Trophoblast cell (in vitro differentiated cells and primary cell): ENCODE measurements at regions not wholly inside any gene's neighbourhood (a gene's known extent, or its start where the extent isn't known, plus 50 kb on each side); places are given as distances from the start of the nearest gene placed in this dataset.

ENCODE experiments used
- DNase-seq, 2 donors: peaks; one replicate each; pipeline ENCODE4 v3.0.0-alpha.2; 2016
- H2AFZ ChIP-seq: 2 replicates; pipeline ENCODE4 v1.6.1; 2013; ENCODE audit warnings: low read length, moderate library complexity, mild to moderate bottlenecking; ENCODE audit not compliant: insufficient read depth, poor library complexity
- H2AK5ac ChIP-seq: 2 replicates; pipeline ENCODE4 v1.6.1; 2013; ENCODE audit warnings: mild to moderate bottlenecking, low read length
- H2BK120ac ChIP-seq: 2 replicates; pipeline ENCODE4 v1.6.1; 2013; ENCODE audit warnings: low read length, mild to moderate bottlenecking, moderate library complexity; ENCODE audit not compliant: insufficient read depth, poor library complexity
- H2BK12ac ChIP-seq: 2 replicates; pipeline ENCODE4 v1.6.1; 2013; ENCODE audit warnings: mild to moderate bottlenecking, low read length, moderate library complexity
- H2BK5ac ChIP-seq: 2 replicates; pipeline ENCODE4 v1.6.1; 2013; ENCODE audit warnings: low read length, low read depth, moderate library complexity, mild to moderate bottlenecking; ENCODE audit not compliant: poor library complexity
- H3K14ac ChIP-seq: 2 replicates; pipeline ENCODE4 v1.6.1; 2013; ENCODE audit warnings: mild to moderate bottlenecking, low read length
- H3K18ac ChIP-seq: 2 replicates; pipeline ENCODE4 v1.6.1; 2013; ENCODE audit warnings: mild to moderate bottlenecking, low read length
- H3K23ac ChIP-seq: 2 replicates; pipeline ENCODE4 v1.6.1; 2013; ENCODE audit warnings: low read length
- H3K27ac ChIP-seq: 2 replicates; pipeline ENCODE4 v1.5.1; 2013; ENCODE audit warnings: low read depth, mild to moderate bottlenecking, inconsistent platforms, low read length, moderate library complexity
- H3K27me3 ChIP-seq: 2 replicates; pipeline ENCODE4 v1.6.1; 2013; ENCODE audit warnings: inconsistent platforms, mild to moderate bottlenecking, low read length, moderate library complexity; ENCODE audit not compliant: insufficient read depth
- H3K36me3 ChIP-seq, 2 experiments: 1 replicate in 1 of 2; 2 replicates in 1 of 2; pipeline ENCODE4 v1.6.1; 2013; ENCODE audit warnings: low read length in 2 of 2, mild to moderate bottlenecking in 2 of 2, moderate library complexity in 1 of 2; ENCODE audit not compliant: insufficient read depth in 2 of 2, control insufficient read depth in 1 of 2
- H3K4ac ChIP-seq: 2 replicates; pipeline ENCODE4 v1.6.1; 2013; ENCODE audit warnings: low read depth, mild to moderate bottlenecking, low read length, moderate library complexity
- H3K4me1 ChIP-seq, 2 experiments: 1 replicate in 1 of 2; 2 replicates in 1 of 2; pipeline ENCODE4 v1.6.1; 2013; ENCODE audit warnings: low read length in 2 of 2, mild to moderate bottlenecking in 2 of 2, moderate library complexity in 1 of 2; ENCODE audit not compliant: insufficient read depth in 2 of 2, control insufficient read depth in 1 of 2
- H3K4me2 ChIP-seq: 2 replicates; pipeline ENCODE4 v1.6.1; 2013; ENCODE audit warnings: inconsistent platforms, mild to moderate bottlenecking, low read length, moderate library complexity
- H3K4me3 ChIP-seq: 2 replicates; pipeline ENCODE4 v1.5.1; 2013; ENCODE audit warnings: mild to moderate bottlenecking, low read depth, low read length, inconsistent platforms
- H3K79me1 ChIP-seq: one replicate; pipeline ENCODE4 v1.6.1; 2013; ENCODE audit warnings: low read length
- H3K79me2 ChIP-seq: 2 replicates; pipeline ENCODE4 v1.6.1; 2013; ENCODE audit warnings: low read length, mild to moderate bottlenecking; ENCODE audit not compliant: control insufficient read depth, insufficient read depth, poor library complexity
- H3K9ac ChIP-seq: 2 replicates; pipeline ENCODE4 v1.6.1; 2013; ENCODE audit warnings: mild to moderate bottlenecking, low read length
- H3K9me3 ChIP-seq: 2 replicates; pipeline ENCODE4 v1.6.1; 2013; ENCODE audit warnings: low read depth, mild to moderate bottlenecking, control low read depth, inconsistent platforms, low read length; ENCODE audit not compliant: insufficient read depth
- H4K12ac ChIP-seq: 2 replicates; pipeline ENCODE4 v1.6.1; 2013; ENCODE audit warnings: low read depth, mild to moderate bottlenecking, low read length, moderate library complexity
- H4K8ac ChIP-seq: 2 replicates; pipeline ENCODE4 v1.6.1; 2013; ENCODE audit warnings: low read depth, mild to moderate bottlenecking, low read length, moderate library complexity
- H4K91ac ChIP-seq: one replicate; pipeline ENCODE4 v1.6.1; 2013; ENCODE audit warnings: low read depth, mild to moderate bottlenecking, low read length, moderate library complexity
- WGBS: extraction: QIAGEN DNeasy Blood & Tissue Kit; methylation state at CpG from one replicate; pipeline ENCODE4 v1.1.7; 2013; ENCODE audit warnings: missing lambda C conversion rate; ENCODE audit not compliant: insufficient read length, insufficient coverage; ENCODE audit errors: extremely low coverage; 5-methylcytosine and 5-hydroxymethylcytosine counted together

- Histone ChIP-seq H2BK5ac (no peak overlapping the region), H3K23ac (no peak overlapping the region), H3K9me3 (peaks cover 6% of the 10 kb centered on the region), H3K79me2 (no peaks in the 10 kb centered on the region), H3K4ac (no peak overlapping the region), H3K18ac (no peak overlapping the region), H3K4me2 (no peak overlapping the region), H2BK12ac (no peak overlapping the region), H3K14ac (no peak overlapping the region), H3K27me3 (no peaks in the 10 kb centered on the region), H2BK120ac (no peak overlapping the region), H4K8ac (no peak overlapping the region), H3K4me1 (no peaks in the 10 kb centered on the region), H3K4me3 (no peak overlapping the region), H2AFZ (no peak overlapping the region), H4K12ac (no peak overlapping the region), H3K79me1 (no peaks in the 10 kb centered on the region), H3K27ac (no peak overlapping the region), H3K36me3 (no peaks in the 10 kb centered on the region), H2AK5ac (no peak overlapping the region), H4K91ac (no peak overlapping the region), H3K9ac (no peak overlapping the region)
- no CpG with 5 or more reads among the region's 1 CpG for WGBS
- no peak for DNase-seq
Observed at GRCh38 chr18:38768504-38768903, 1202.9 kb upstream of the CELF4 start.

GRCh38 chr18:38759457-38759856 is 1193.9 kb upstream of the CELF4 start:
- no peak overlapping the region for H2BK120ac ChIP-seq
- H2BK12ac ChIP-seq: no peak overlapping the region
- H4K8ac ChIP-seq: no peak overlapping the region
- no CpG with 5 or more reads among the region's 1 CpG for WGBS
- H2BK5ac ChIP-seq: no peak overlapping the region
- H2AFZ ChIP-seq: no peak overlapping the region
- H3K4me3 ChIP-seq: no peak overlapping the region
- H3K9ac ChIP-seq: no peak overlapping the region
- no peaks in the 10 kb centered on the region for H3K27me3 ChIP-seq
- no peak for DNase-seq
- H2AK5ac ChIP-seq: no peak overlapping the region
- no peaks in the 10 kb centered on the region for H3K4me1 ChIP-seq
- H3K4ac ChIP-seq: no peak overlapping the region
- no peak overlapping the region for H3K4me2 ChIP-seq
- no peak overlapping the region for H4K91ac ChIP-seq
- H3K14ac ChIP-seq: no peak overlapping the region
- no peaks in the 10 kb centered on the region for H3K79me2 ChIP-seq
- H3K27ac ChIP-seq: no peak overlapping the region
- H3K79me1 ChIP-seq: no peaks in the 10 kb centered on the region
- H3K36me3 ChIP-seq: no peaks in the 10 kb centered on the region
- no peak overlapping the region for H3K23ac ChIP-seq
- no peak overlapping the region for H4K12ac ChIP-seq
- no peaks in the 10 kb centered on the region for H3K9me3 ChIP-seq
- no peak overlapping the region for H3K18ac ChIP-seq

- Histone ChIP-seq H2BK120ac (no peak overlapping the region), H3K79me1 (no peaks in the 10 kb centered on the region), H3K18ac (no peak overlapping the region), H2AK5ac (no peak overlapping the region), H3K79me2 (no peaks in the 10 kb centered on the region), H3K4me1 (no peaks in the 10 kb centered on the region), H4K91ac (no peak overlapping the region), H3K4me2 (no peak overlapping the region), H3K4ac (no peak overlapping the region), H3K27ac (no peak overlapping the region), H3K23ac (no peak overlapping the region), H2BK12ac (no peak overlapping the region), H3K4me3 (no peak overlapping the region), H3K9me3 (no peaks in the 10 kb centered on the region), H3K9ac (no peak overlapping the region), H4K12ac (no peak overlapping the region), H2BK5ac (no peak overlapping the region), H4K8ac (no peak overlapping the region), H2AFZ (no peak overlapping the region), H3K36me3 (no peaks in the 10 kb centered on the region), H3K14ac (no peak overlapping the region), H3K27me3 (no peaks in the 10 kb centered on the region)
- WGBS: no CpG with 5 or more reads among the region's 2 CpGs
- DNase-seq: no peak
Observed at GRCh38 chr18:38756436-38756835, 1190.8 kb upstream of the CELF4 start.

GRCh38 chr18:38752430-38752829 is 1186.8 kb upstream of the CELF4 start:
- H4K12ac ChIP-seq: no peak overlapping the region
- no peak overlapping the region for H3K14ac ChIP-seq
- H3K23ac ChIP-seq: no peak overlapping the region
- H2BK5ac ChIP-seq: no peak overlapping the region
- no peak overlapping the region for H3K4ac ChIP-seq
- H2AK5ac ChIP-seq: no peak overlapping the region
- no peaks in the 10 kb centered on the region for H3K79me2 ChIP-seq
- WGBS: no CpG with 5 or more reads among the region's 1 CpG
- no peaks in the 10 kb centered on the region for H3K27me3 ChIP-seq
- H3K79me1 ChIP-seq: no peaks in the 10 kb centered on the region
- H2AFZ ChIP-seq: no peak overlapping the region
- no peaks in the 10 kb centered on the region for H3K9me3 ChIP-seq
- H4K91ac ChIP-seq: no peak overlapping the region
- no peak for DNase-seq
- no peak overlapping the region for H2BK12ac ChIP-seq
- no peak overlapping the region for H3K18ac ChIP-seq
- H3K4me2 ChIP-seq: no peak overlapping the region
- no peak overlapping the region for H3K9ac ChIP-seq
- H2BK120ac ChIP-seq: no peak overlapping the region
- no peak overlapping the region for H3K27ac ChIP-seq
- H3K4me1 ChIP-seq: no peaks in the 10 kb centered on the region
- no peak overlapping the region for H3K4me3 ChIP-seq
- H4K8ac ChIP-seq: no peak overlapping the region
- no peaks in the 10 kb centered on the region for H3K36me3 ChIP-seq
